ENCODE measurements at regions not wholly inside any gene's neighbourhood (a gene's known extent, or its start where the extent isn't known, plus 50 kb on each side); places are given as distances from the start of the nearest gene placed in this dataset.

DNA sequence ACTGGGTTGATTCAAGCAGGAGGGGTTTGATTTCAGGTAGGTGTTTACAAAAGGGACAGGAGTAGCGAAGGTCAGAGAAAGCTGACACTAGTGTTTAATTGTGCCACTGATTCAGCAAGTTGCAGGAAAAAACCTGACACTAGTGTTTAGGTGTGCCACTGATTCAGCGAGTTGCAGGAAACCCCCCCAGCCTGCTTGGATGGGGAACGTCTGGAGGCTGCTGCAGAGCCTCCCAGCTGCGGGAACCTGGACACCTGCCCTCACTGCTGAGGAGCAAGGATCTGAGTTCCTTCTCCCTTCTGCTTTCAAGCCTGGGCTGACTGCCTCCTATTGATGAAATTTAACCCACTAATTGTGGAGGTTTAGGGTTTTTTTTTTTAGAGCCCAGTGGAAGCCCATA lies 84.2 kb downstream of the AVPR1A start:
- no peak for ATAC-seq
- ChIA-PET POLR2A (no interaction called here), CTCF (no interaction called here)
- no peaks in the 10 kb centered on the region for H3K9me3 Mint-ChIP-seq (ENCODE audit: insufficient read depth)
- no peak overlapping the region for H3K27ac Mint-ChIP-seq
- H3K36me3 Mint-ChIP-seq (ENCODE audit: low read depth), result no peaks in the 10 kb centered on the region
- DNase-seq, result no peak
- H3K4me1 Mint-ChIP-seq (ENCODE audit: low read depth), result no peaks in the 10 kb centered on the region
- no peak overlapping the region for H3K4me3 Mint-ChIP-seq
- H3K27me3 Mint-ChIP-seq (ENCODE audit: low read depth), result no peaks in the 10 kb centered on the region

DNA sequence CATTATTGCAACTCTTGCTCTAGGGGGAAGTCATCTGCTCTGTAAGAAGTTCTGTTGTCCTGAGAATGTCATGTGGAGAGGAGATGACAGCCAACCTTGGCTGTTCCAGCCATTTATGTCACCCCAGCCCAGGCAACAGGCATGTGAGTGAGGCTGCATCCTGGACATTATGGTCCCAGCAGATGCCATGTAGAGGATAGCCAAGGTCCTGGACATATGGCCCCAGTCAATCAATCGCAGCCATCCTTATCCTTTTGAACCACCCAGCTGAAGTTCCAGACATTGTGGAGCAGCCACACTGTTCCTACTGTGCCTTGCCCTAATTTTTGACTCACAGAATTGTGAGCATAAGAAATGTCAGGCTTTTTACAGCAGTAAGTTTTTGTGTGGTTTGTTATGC lies 84.9 kb downstream of the AVPR1A start:
- no peak overlapping the region for H3K4me3 Mint-ChIP-seq
- no peaks in the 10 kb centered on the region for H3K27me3 Mint-ChIP-seq (ENCODE audit: low read depth)
- ChIA-PET CTCF (no interaction called here), POLR2A (no interaction called here)
- H3K36me3 Mint-ChIP-seq (ENCODE audit: low read depth), result no peaks in the 10 kb centered on the region
- no peaks in the 10 kb centered on the region for H3K9me3 Mint-ChIP-seq (ENCODE audit: insufficient read depth)
- H3K4me1 Mint-ChIP-seq (ENCODE audit: low read depth), result no peaks in the 10 kb centered on the region
- no peak overlapping the region for H3K27ac Mint-ChIP-seq
- ATAC-seq, result no peak
- no peak for DNase-seq

- Mint-ChIP-seq H3K27me3 (ENCODE audit: low read depth) (no peaks in the 10 kb centered on the region), H3K4me1 (ENCODE audit: low read depth) (no peaks in the 10 kb centered on the region), H3K9me3 (ENCODE audit: insufficient read depth) (no peaks in the 10 kb centered on the region), H3K36me3 (ENCODE audit: low read depth) (no peaks in the 10 kb centered on the region), H3K27ac (no peak overlapping the region), H3K4me3 (no peak overlapping the region)
- ChIA-PET POLR2A (no interaction called here), CTCF (no interaction called here)
- DNase-seq (no peak), ATAC-seq (no peak)
Observed at GRCh38 chr12:63064080-63064479, 86.9 kb downstream of the AVPR1A start.

DNA sequence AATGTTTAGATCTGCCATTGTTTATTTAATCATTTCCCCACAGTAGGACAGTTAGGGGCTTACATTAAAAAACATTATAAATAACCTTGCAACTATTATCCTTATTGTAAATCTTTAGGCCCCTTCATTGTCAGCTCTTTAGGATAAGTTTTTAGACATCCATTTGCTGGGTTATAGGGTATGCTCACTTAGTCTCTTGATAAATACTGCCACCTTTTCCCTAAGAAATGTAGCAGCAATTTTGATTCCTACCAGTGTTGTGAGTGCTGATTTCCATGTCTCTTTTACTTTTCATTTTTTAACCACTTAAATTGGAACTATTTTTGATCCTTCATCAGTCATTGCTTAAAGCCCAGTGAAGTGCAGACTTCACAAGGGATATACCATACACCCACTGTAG lies 94.4 kb downstream of the AVPR1A start:
- CTCF ChIA-PET, result no interaction called here

GRCh38 chr12:63052696-63053095 lies 98.3 kb downstream of the AVPR1A start:
- DNase-seq (no peak), ATAC-seq (no peak)
- POLR2A ChIA-PET, result no interaction called here
- Mint-ChIP-seq H3K4me3 (no peak overlapping the region), H3K27me3 (ENCODE audit: low read depth) (no peaks in the 10 kb centered on the region), H3K36me3 (ENCODE audit: low read depth) (no peaks in the 10 kb centered on the region), H3K9me3 (ENCODE audit: insufficient read depth) (no peaks in the 10 kb centered on the region), H3K4me1 (ENCODE audit: low read depth) (no peaks in the 10 kb centered on the region), H3K27ac (no peak overlapping the region)
- CTCF ChIA-PET, result no interaction called here

More for the DNA sequence above, 94.4 kb downstream of the AVPR1A start:
- no peak overlapping the region for H3K4me3 Mint-ChIP-seq
- ATAC-seq (no peak), DNase-seq (no peak)
- no peaks in the 10 kb centered on the region for H3K4me1 Mint-ChIP-seq (ENCODE audit: low read depth)
- H3K36me3 Mint-ChIP-seq (ENCODE audit: low read depth), result no peaks in the 10 kb centered on the region
- H3K9me3 Mint-ChIP-seq (ENCODE audit: insufficient read depth), result no peaks in the 10 kb centered on the region
- H3K27ac Mint-ChIP-seq, result no peak overlapping the region
- H3K27me3 Mint-ChIP-seq (ENCODE audit: low read depth), result no peaks in the 10 kb centered on the region
- POLR2A ChIA-PET, result no interaction called here

- H3K36me3 Mint-ChIP-seq (ENCODE audit: low read depth), result no peaks in the 10 kb centered on the region
- H3K27me3 Mint-ChIP-seq (ENCODE audit: low read depth), result no peaks in the 10 kb centered on the region
- no peak overlapping the region for H3K27ac Mint-ChIP-seq
- no peaks in the 10 kb centered on the region for H3K9me3 Mint-ChIP-seq (ENCODE audit: insufficient read depth)
- ATAC-seq (no peak), DNase-seq (no peak)
- POLR2A ChIA-PET, result no interaction called here
- H3K4me3 Mint-ChIP-seq, result no peak overlapping the region
- CTCF ChIA-PET, result no interaction called here
- no peaks in the 10 kb centered on the region for H3K4me1 Mint-ChIP-seq (ENCODE audit: low read depth)
Observed at GRCh38 chr12:63047146-63047545, 103.9 kb downstream of the AVPR1A start.

GRCh38 chr12:63045020-63045860 lies 105.8 kb downstream of the AVPR1A start:
- CTCF ChIA-PET, result no interaction called here
- H3K27ac Mint-ChIP-seq, result no peak overlapping the region
- POLR2A ChIA-PET, result no interaction called here
- H3K9me3 Mint-ChIP-seq (ENCODE audit: insufficient read depth), result no peaks in the 10 kb centered on the region
- DNase-seq (no peak), ATAC-seq (no peak)
- H3K27me3 Mint-ChIP-seq (ENCODE audit: low read depth), result no peaks in the 10 kb centered on the region
- H3K4me1 Mint-ChIP-seq (ENCODE audit: low read depth), result no peaks in the 10 kb centered on the region
- H3K36me3 Mint-ChIP-seq (ENCODE audit: low read depth), result no peaks in the 10 kb centered on the region
- no peak overlapping the region for H3K4me3 Mint-ChIP-seq

- ATAC-seq (no peak), DNase-seq (no peak)
- POLR2A ChIA-PET, result no interaction called here
- CTCF ChIA-PET, result no interaction called here
- H3K36me3 Mint-ChIP-seq (ENCODE audit: low read depth), result no peaks in the 10 kb centered on the region
- no peak overlapping the region for H3K27ac Mint-ChIP-seq
- no peaks in the 10 kb centered on the region for H3K27me3 Mint-ChIP-seq (ENCODE audit: low read depth)
- no peaks in the 10 kb centered on the region for H3K4me1 Mint-ChIP-seq (ENCODE audit: low read depth)
- H3K9me3 Mint-ChIP-seq (ENCODE audit: insufficient read depth), result no peaks in the 10 kb centered on the region
- no peak overlapping the region for H3K4me3 Mint-ChIP-seq
Observed at GRCh38 chr12:63042646-63043045, 107.7 kb upstream of the PPM1H start.

- Mint-ChIP-seq H3K4me3 (no peak overlapping the region), H3K36me3 (ENCODE audit: low read depth) (no peaks in the 10 kb centered on the region), H3K27me3 (ENCODE audit: low read depth) (no peaks in the 10 kb centered on the region), H3K9me3 (ENCODE audit: insufficient read depth) (no peaks in the 10 kb centered on the region), H3K4me1 (ENCODE audit: low read depth) (no peaks in the 10 kb centered on the region), H3K27ac (no peak overlapping the region)
- ATAC-seq, result no peak
- ChIA-PET CTCF (no interaction called here), POLR2A (interaction anchor here (0.6 kb wide), 1 partner anchor 135 kb away, joined by 3 read pairs; no protein-coding TSS in a partner anchor)
- no peak for DNase-seq
Observed at GRCh38 chr12:63041601-63042000, 106.7 kb upstream of the PPM1H start.

DNA sequence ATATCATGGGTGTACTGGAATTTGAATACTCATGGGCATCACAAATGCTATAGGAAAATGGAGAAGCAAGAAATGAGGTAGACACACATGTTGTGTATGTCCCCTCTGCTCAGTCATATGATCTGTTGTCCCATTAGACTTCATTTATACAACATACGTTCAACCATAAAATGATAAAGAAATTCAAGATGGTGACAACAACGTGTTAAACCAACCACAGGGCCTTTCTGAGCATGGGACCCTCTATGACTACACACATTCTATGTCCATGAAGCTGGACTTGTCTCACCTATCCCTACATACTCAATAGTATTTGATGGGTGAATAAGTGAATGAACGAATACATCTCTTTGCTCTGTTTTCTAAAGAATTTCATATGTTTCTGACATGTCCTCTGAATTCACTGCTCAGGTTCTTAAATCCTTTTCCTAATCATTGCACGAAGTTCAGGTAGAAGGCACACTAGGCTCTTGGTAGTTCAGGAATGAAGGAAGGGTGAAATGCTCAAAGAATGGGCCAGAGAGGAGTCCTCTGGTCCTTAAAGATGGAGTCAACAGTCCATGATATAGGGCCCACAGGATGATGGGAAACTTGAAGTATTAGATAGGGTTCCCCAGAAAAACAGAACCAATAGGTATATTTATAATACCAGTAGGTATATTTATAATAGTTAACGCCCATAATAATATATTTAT lies 105.7 kb upstream of the PPM1H start:
- Mint-ChIP-seq H3K4me3 (no peak overlapping the region), H3K4me1 (ENCODE audit: low read depth) (no peaks in the 10 kb centered on the region), H3K27ac (no peak overlapping the region), H3K36me3 (ENCODE audit: low read depth) (no peaks in the 10 kb centered on the region), H3K9me3 (ENCODE audit: insufficient read depth) (no peaks in the 10 kb centered on the region), H3K27me3 (ENCODE audit: low read depth) (no peaks in the 10 kb centered on the region)
- CTCF ChIA-PET, result no interaction called here
- ATAC-seq, result no peak
- DNase-seq, result no peak
- POLR2A ChIA-PET, result no interaction called here

DNA sequence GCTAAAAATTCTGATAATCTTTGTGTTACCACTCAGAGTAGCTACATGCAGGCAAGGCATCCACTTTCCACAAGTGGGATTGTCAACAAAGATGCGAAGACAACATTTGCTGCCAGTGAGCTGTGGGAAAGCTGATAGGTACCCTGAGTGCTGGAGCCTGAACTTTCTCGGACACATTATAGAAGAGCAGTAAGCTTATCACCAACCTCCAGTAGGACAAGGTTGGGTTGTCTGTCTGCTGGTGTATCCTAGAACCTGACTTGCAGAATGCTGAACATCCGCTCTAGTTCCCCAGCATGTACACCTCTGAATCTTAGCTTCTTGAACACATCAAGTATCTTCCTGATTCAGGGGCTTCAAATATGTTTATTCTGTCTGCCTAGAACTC lies 103.8 kb upstream of the PPM1H start:
- Mint-ChIP-seq H3K36me3 (ENCODE audit: low read depth) (no peaks in the 10 kb centered on the region), H3K27ac (no peak overlapping the region), H3K4me3 (no peak overlapping the region), H3K9me3 (ENCODE audit: insufficient read depth) (no peaks in the 10 kb centered on the region), H3K4me1 (ENCODE audit: low read depth) (no peaks in the 10 kb centered on the region), H3K27me3 (ENCODE audit: low read depth) (no peaks in the 10 kb centered on the region)
- no peak for ATAC-seq
- CTCF ChIA-PET, result no interaction called here
- DNase-seq, result no peak
- POLR2A ChIA-PET, result no interaction called here

DNA sequence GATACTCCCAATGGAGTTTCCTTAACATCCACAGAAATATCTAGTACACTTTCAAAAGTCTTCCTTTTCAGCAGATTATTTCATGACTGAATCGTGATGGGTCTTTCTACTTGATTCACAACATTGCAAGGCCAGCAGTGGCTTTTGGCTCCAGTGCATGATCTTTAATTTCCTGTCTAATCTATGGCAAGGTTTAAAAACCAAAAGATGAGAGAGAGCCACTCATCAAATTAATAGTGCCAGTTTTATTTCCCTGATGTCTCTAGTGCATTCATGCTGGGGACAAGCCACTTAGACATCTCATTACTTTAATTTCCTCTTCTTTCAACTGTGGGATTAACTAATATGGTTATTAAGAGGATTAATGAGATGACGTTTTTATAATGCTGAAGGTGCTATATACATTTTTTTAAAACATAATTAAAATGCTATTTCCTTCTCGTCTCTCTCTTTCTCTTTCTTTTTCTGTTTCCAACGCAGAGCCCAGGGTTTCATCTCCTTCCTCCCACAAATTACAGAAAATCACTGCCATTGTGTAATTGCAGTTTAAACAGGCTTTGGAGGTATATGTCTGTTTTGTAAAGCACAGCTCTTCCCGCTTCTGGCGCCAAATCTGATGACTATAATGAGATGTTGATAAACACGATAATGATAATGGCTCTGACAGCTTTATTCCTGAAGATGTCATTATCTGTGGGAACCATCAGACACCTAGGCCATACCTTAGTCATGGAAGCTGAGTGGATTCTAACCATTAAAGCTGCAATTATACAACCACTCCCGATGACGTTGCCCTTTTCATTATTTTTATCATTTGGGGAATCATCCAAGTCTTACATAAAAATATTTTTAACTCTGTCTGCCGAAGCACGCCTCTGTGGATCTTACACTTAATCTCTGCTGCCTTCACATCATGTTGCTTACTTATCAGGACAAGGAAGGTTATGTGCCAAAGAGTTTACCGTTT lies 103.1 kb upstream of the PPM1H start:
- Mint-ChIP-seq H3K9me3 (ENCODE audit: insufficient read depth) (no peaks in the 10 kb centered on the region), H3K27me3 (ENCODE audit: low read depth) (no peaks in the 10 kb centered on the region), H3K36me3 (ENCODE audit: low read depth) (no peaks in the 10 kb centered on the region), H3K4me3 (no peak overlapping the region), H3K27ac (no peak overlapping the region), H3K4me1 (ENCODE audit: low read depth) (no peaks in the 10 kb centered on the region)
- CTCF ChIA-PET, result no interaction called here
- DNase-seq (no peak), ATAC-seq (no peak)
- POLR2A ChIA-PET, result no interaction called here
